DOHH2 (cell line): ENCODE measurements at regions not wholly inside any gene's neighbourhood (a gene's known extent, or its start where the extent isn't known, plus 50 kb on each side); places are given as distances from the start of the nearest gene placed in this dataset.

ENCODE experiments used
- H3F3A ChIP-seq: fragments of 200-600 bp; sonication (generic), shearing (Covaris generic); 2 replicates; pipeline ENCODE4 v1.6.0; 2016; ENCODE audit warnings: antibody characterized with exemption, mild to moderate bottlenecking; ENCODE audit not compliant: control insufficient read depth, insufficient read depth
- H3K27ac ChIP-seq: fragments of 200-600 bp; sonication (generic); 2 replicates; pipeline ENCODE4 v1.5.1; 2014; ENCODE audit warnings: low read depth, mild to moderate bottlenecking, low read length, moderate library complexity
- H3K27me3 ChIP-seq: fragments of 200-600 bp; sonication (generic); 2 replicates; pipeline ENCODE4 v1.6.1; 2014; ENCODE audit warnings: mild to moderate bottlenecking, low read length, mixed read lengths; ENCODE audit not compliant: control insufficient read depth
- H3K36me3 ChIP-seq: fragments of 200-600 bp; sonication (generic); 2 replicates; pipeline ENCODE4 v1.6.1; 2014; ENCODE audit warnings: mild to moderate bottlenecking, low read length, moderate library complexity, mixed read lengths; ENCODE audit not compliant: control insufficient read depth
- H3K4me1 ChIP-seq: fragments of 200-600 bp; sonication (generic); 2 replicates; pipeline ENCODE4 v1.6.1; 2014; ENCODE audit warnings: mild to moderate bottlenecking, low read length, mixed read lengths; ENCODE audit not compliant: control insufficient read depth
- H3K4me2 ChIP-seq: fragments of 200-600 bp; sonication (generic); 2 replicates; pipeline ENCODE4 v1.6.0; 2014; ENCODE audit warnings: mild to moderate bottlenecking, low read length, moderate library complexity
- H3K4me3 ChIP-seq: fragments of 200-600 bp; sonication (generic); 2 replicates; pipeline ENCODE4 v1.5.1; 2014; ENCODE audit warnings: mild to moderate bottlenecking, low read length, mixed read lengths
- H3K79me2 ChIP-seq: fragments of 200-600 bp; sonication (generic); 2 replicates; pipeline ENCODE4 v1.6.1; 2014; ENCODE audit warnings: mild to moderate bottlenecking, low read length, mixed read lengths; ENCODE audit not compliant: control insufficient read depth
- H3K9me2 ChIP-seq: fragments of 200-600 bp; sonication (generic); replicated peaks from 2 replicates; pipeline ENCODE4 v1.6.1; 2014; ENCODE audit warnings: mild to moderate bottlenecking, low read length, mixed read lengths; ENCODE audit not compliant: control insufficient read depth
- H3K9me3 ChIP-seq: fragments of 200-600 bp; sonication (generic); 2 replicates; pipeline ENCODE4 v1.6.1; 2014; ENCODE audit warnings: antibody characterized with exemption, low read length, mixed read lengths; ENCODE audit not compliant: control insufficient read depth, insufficient read depth
- H4K20me1 ChIP-seq: fragments of 200-600 bp; sonication (generic); 2 replicates; pipeline ENCODE4 v1.6.0; 2014; ENCODE audit warnings: low read depth, mild to moderate bottlenecking, antibody characterized with exemption, low read length, moderate library complexity; ENCODE audit not compliant: control insufficient read depth, insufficient read depth
- CTCF ChIP-seq: fragments of 200-600 bp; sonication (generic); IDR thresholded peaks from one replicate; pipeline ENCODE4 v1.5.1; 2014; ENCODE audit warnings: antibody characterized with exemption, mild to moderate bottlenecking, low read depth, low read length; ENCODE audit not compliant: poor library complexity, severe bottlenecking
- EZH2phosphoT487 ChIP-seq: fragments of 200-600 bp; sonication (generic); IDR thresholded peaks from 2 replicates; pipeline ENCODE4 v1.6.1; 2017; ENCODE audit warnings: borderline replicate concordance, mild to moderate bottlenecking, antibody characterized with exemption, low read length, moderate library complexity, mixed read lengths

- no peaks in the 10 kb centered on the region for H3K27me3 ChIP-seq
- TF ChIP-seq EZH2phosphoT487 = no peak
- TF ChIP-seq CTCF = no peak
- no peaks in the 10 kb centered on the region for H4K20me1 ChIP-seq
- H3K4me2 ChIP-seq = no peak overlapping the region
- H3K9me3 ChIP-seq = no peaks in the 10 kb centered on the region
- no peaks in the 10 kb centered on the region for H3F3A ChIP-seq
- no peak overlapping the region for H3K4me3 ChIP-seq
- H3K79me2 ChIP-seq = no peaks in the 10 kb centered on the region
- no peaks in the 10 kb centered on the region for H3K9me2 ChIP-seq
- no peaks in the 10 kb centered on the region for H3K36me3 ChIP-seq
- no peaks in the 10 kb centered on the region for H3K4me1 ChIP-seq
- no peak overlapping the region for H3K27ac ChIP-seq
Measured at GRCh38 chr5:125120012-125120411, 373.6 kb upstream of the ZNF608 start.

DNA sequence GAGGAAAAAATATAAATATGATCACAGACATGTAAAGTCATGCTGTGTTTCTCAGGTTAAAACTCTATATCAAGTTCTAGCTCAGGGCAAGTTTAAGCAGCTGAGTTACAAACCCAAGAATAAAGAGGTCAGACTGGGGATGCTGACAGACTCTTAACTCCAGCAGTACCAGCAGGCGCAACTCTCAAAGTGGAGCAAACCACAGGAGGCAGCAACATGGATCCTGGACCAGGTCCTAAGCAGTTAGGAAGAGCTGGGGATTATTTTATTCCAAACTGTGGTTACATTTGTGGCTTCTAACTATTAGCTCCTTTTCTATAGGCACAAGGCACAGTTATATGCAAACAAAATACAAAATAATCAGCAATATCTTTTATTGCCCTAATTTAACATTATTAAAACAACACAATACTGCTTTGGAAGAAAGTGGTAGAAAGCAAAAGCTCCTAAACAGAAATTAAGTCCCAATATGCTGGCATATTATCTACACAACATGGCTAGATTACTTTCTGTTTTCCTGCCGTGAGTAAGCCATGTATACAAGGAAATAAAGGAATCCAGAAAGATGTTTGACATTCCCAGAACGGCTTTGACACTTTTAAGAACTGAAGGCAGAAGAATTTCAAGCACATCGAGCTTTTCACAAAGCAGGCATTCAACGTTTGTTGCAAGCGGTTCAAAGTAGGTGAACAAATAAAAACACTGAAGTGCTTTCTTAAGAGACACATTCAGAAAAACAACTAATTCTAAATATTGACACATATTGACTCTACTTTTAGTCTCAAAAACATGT is 378.8 kb upstream of the ZNF608 start:
- Histone ChIP-seq H3K4me2 (no peak overlapping the region), H3K27me3 (no peaks in the 10 kb centered on the region), H3K27ac (no peak overlapping the region), H3K4me1 (no peaks in the 10 kb centered on the region), H3K9me3 (no peaks in the 10 kb centered on the region), H3K4me3 (no peak overlapping the region), H3K9me2 (no peaks in the 10 kb centered on the region), H3F3A (no peaks in the 10 kb centered on the region), H3K79me2 (no peaks in the 10 kb centered on the region), H4K20me1 (no peaks in the 10 kb centered on the region), H3K36me3 (no peaks in the 10 kb centered on the region)
- TF ChIP-seq CTCF = no peak

DNA sequence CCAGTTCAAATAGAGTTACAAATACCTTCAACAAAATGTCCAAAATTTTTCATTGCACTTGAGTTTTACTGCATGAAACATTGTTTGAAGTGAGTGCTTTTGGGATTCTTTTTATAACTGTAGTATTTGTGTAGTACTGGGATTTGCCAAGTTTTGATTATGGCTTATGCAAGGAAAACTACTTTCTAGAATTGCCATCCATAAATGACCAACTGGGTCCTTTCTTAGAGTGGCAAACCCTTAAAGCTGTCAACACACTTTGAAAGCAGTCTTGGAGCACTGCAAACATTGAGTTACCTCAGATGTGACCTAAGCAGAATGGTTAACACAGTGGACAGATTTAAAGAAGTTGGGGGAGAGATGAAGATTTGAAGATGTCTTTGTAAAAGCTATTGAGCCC is 379.6 kb upstream of the ZNF608 start:
- H3K4me3 ChIP-seq = no peak overlapping the region
- H3K9me2 ChIP-seq = no peaks in the 10 kb centered on the region
- no peaks in the 10 kb centered on the region for H3K4me1 ChIP-seq
- no peak overlapping the region for H3K27ac ChIP-seq
- no peaks in the 10 kb centered on the region for H3F3A ChIP-seq
- no peaks in the 10 kb centered on the region for H4K20me1 ChIP-seq
- H3K27me3 ChIP-seq = no peaks in the 10 kb centered on the region
- no peaks in the 10 kb centered on the region for H3K79me2 ChIP-seq
- no peak for TF ChIP-seq CTCF
- no peak for TF ChIP-seq EZH2phosphoT487
- no peaks in the 10 kb centered on the region for H3K9me3 ChIP-seq
- no peak overlapping the region for H3K4me2 ChIP-seq
- H3K36me3 ChIP-seq = no peaks in the 10 kb centered on the region
